ENCODE measurements at regions not wholly inside any gene's neighbourhood (a gene's known extent, or its start where the extent isn't known, plus 50 kb on each side); places are given as distances from the start of the nearest gene placed in this dataset.

DNA sequence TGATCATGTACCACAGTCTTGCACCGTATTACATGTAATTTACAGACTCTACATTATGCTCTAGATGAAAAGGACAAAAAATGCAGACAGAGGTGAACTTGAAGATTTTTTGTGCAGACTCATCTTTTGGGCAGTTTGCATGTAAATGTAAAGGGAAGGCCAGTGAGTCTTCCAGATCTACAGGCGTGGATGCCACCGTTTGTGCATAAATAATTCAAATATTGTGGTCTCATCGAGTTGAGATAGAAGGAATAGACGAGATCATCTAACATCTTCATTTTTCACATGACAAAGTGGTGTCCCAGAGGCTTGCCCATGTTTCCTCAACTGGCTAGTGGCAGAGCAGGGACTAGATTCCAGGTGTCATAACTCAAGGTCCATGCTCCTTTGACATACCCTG is 125.2 kb downstream of the ALX1 start:
- intact Hi-C loops (cut with DNase I), result no loop called here
- Histone ChIP-seq H3K27ac (no peak overlapping the region), H3K4me3 (replicated peaks in 1 of 3) (no peak overlapping the region), H3K4me1 (no peaks in the 10 kb centered on the region), H3K27me3 (no peaks in the 10 kb centered on the region), H3K36me3 (no peaks in the 10 kb centered on the region), H3K9me3 (no peaks in the 10 kb centered on the region)
- WGBS, 2 donors, result 85 to 91% methylated on average over 5 of the region's 5 CpGs
- no peak for TF ChIP-seq POLR2A (IDR thresholded peaks at IDR 0.05)
- TF ChIP-seq, protein P1, sequence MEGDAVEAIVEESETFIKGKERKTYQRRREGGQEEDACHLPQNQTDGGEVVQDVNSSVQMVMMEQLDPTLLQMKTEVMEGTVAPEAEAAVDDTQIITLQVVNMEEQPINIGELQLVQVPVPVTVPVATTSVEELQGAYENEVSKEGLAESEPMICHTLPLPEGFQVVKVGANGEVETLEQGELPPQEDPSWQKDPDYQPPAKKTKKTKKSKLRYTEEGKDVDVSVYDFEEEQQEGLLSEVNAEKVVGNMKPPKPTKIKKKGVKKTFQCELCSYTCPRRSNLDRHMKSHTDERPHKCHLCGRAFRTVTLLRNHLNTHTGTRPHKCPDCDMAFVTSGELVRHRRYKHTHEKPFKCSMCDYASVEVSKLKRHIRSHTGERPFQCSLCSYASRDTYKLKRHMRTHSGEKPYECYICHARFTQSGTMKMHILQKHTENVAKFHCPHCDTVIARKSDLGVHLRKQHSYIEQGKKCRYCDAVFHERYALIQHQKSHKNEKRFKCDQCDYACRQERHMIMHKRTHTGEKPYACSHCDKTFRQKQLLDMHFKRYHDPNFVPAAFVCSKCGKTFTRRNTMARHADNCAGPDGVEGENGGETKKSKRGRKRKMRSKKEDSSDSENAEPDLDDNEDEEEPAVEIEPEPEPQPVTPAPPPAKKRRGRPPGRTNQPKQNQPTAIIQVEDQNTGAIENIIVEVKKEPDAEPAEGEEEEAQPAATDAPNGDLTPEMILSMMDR (IDR thresholded peaks at IDR 0.05), result no peak
- DNase-seq, result no peak

DNA sequence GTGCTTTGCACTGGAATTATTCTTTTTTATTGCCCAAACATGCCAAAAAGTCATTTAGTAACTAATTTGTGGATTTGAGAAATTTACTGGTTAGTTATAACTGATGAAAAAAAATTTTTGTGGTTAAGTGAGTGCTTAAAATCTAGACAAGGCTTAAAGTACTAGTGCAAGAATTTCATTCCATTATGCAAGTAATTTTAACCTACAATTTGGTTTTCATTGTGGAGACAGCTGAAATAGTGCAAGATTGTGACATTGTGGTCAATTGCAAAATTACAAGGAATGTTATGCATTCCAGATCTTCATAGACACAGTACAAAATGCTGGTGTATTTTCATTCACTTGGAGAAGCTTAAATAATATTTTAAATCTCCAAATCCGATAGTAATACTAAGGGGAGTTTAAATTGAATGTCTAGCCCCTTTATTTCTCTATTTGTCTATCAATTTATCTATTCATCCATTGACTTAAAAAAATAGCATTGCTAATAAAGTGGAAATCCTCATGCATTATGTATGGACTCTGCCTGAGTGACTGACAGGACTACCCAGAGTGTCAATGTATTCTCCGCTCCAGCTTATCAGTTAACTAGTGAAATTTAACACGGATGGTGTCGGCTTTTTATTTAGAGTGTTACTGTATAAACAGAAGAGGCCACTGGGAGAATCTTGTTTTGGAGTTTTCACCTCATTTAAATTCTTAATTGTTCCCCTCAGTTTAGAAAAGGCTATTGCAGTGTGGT is 125.9 kb downstream of the ALX1 start:
- H3K9me3 ChIP-seq, result no peaks in the 10 kb centered on the region
- no peaks in the 10 kb centered on the region for H3K4me1 ChIP-seq
- DNase-seq, result no peak
- TF ChIP-seq POLR2A (IDR thresholded peaks at IDR 0.05), result no peak
- TF ChIP-seq, protein P1 (IDR thresholded peaks at IDR 0.05), result no peak
- no peaks in the 10 kb centered on the region for H3K27me3 ChIP-seq
- no peak overlapping the region for H3K27ac ChIP-seq
- no peaks in the 10 kb centered on the region for H3K36me3 ChIP-seq
- WGBS, 2 donors, result 49 to 56% methylated on average over 4 of the region's 4 CpGs
- intact Hi-C loops (cut with DNase I), result no loop called here
- no peak overlapping the region for H3K4me3 ChIP-seq (replicated peaks in 1 of 3)

DNA sequence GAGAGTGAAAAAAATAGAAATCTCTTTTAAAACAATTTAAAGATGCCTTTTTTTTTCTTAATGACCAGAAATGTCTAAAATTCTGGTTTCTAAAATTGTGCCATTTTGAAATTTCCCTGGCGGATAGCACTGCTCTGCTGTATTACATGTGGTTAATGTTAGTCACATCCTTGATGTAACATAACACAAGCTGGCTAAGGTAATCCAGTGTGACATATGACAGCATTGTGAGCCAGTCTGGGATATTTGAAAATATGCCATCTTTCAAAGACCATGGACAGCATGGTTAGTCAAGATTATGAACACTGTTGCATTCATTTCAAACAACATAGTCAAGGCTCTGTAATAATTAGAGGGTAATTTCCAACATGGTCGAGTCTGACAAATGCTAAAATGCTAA is 133.2 kb downstream of the ALX1 start:
- no peak for DNase-seq
- intact Hi-C loops (cut with DNase I), result no loop called here
- Histone ChIP-seq H3K4me3 (replicated peaks in 1 of 3) (no peak overlapping the region), H3K36me3 (no peaks in the 10 kb centered on the region), H3K27ac (no peak overlapping the region), H3K27me3 (no peaks in the 10 kb centered on the region), H3K4me1 (no peaks in the 10 kb centered on the region), H3K9me3 (no peaks in the 10 kb centered on the region)
- WGBS, 2 donors, result 67 to 75% methylated on average over 2 of the region's 2 CpGs
- no peak for TF ChIP-seq POLR2A (IDR thresholded peaks at IDR 0.05)
- TF ChIP-seq, protein P1 (IDR thresholded peaks at IDR 0.05), result no peak

DNA sequence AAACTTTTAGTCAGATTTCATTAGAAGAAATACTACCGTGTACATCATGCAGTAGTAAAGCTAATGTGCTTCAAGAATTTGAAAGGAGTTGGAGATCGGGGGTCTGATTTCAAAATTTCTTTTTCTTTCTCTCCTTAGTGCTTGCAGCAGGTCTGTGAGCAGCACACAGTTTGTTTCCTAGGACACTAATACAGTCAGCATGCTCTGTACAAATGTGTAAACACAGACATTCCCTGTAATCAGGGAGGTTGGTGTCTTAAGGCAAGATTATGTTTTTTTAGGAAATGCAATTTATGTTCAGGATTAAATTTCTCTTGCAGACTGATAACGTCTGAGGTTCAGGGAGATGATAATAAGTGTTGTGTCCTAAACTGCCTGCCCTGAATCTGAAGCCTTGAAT is 142.7 kb downstream of the ALX1 start:
- WGBS, 2 donors, result 55 to 63% methylated on average over 3 of the region's 3 CpGs
- TF ChIP-seq, protein P1 (IDR thresholded peaks at IDR 0.05), result no peak
- no peak for TF ChIP-seq POLR2A (IDR thresholded peaks at IDR 0.05)
- DNase-seq, result no peak
- Histone ChIP-seq H3K36me3 (no peaks in the 10 kb centered on the region), H3K9me3 (no peaks in the 10 kb centered on the region), H3K4me1 (no peaks in the 10 kb centered on the region), H3K27me3 (no peaks in the 10 kb centered on the region), H3K4me3 (replicated peaks in 1 of 3) (no peak overlapping the region), H3K27ac (no peak overlapping the region)
- intact Hi-C loops (cut with DNase I), result no loop called here

DNA sequence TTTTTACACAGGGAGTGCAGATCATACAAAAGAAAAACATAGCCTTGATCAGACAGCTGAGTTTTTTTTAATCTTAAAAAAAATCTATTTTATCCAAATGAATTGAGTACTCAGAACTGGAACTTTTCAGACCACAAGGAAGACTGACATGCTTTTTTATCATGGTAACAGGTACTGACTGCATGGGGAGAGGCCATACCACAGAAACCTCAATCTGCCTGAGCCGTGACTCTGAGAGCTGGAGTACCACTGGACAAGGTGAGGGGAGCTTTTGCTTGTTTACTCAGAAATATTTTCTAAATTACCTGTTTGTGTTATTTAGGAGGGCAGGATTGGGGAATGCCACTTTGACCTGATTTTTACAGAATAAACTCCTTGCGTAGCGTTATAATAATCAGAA is 143.9 kb downstream of the ALX1 start:
- H3K4me1 ChIP-seq, result no peaks in the 10 kb centered on the region
- H3K4me3 ChIP-seq (replicated peaks in 1 of 3), result no peak overlapping the region
- H3K27ac ChIP-seq, result no peak overlapping the region
- no peak for DNase-seq
- no peaks in the 10 kb centered on the region for H3K36me3 ChIP-seq
- no peaks in the 10 kb centered on the region for H3K27me3 ChIP-seq
- TF ChIP-seq, protein P1 (IDR thresholded peaks at IDR 0.05), result no peak
- TF ChIP-seq POLR2A (IDR thresholded peaks at IDR 0.05), result no peak
- H3K9me3 ChIP-seq, result no peaks in the 10 kb centered on the region
- WGBS, 2 donors, result 86 to 90% methylated on average over 3 of the region's 3 CpGs
- intact Hi-C loops (cut with DNase I), result no loop called here
